Immature natural killer cell (primary cell): ENCODE measurements at regions not wholly inside any gene's neighbourhood (a gene's known extent, or its start where the extent isn't known, plus 50 kb on each side); places are given as distances from the start of the nearest gene placed in this dataset.

Experiments
- DNase-seq, 3 donors: peaks; one replicate each; pipeline ENCODE4 v3.0.0; 2022; ENCODE audit warnings: mixed read lengths in 1 of 3
- H3K27ac Mint-ChIP-seq, 6 donors: one replicate each; pipeline ENCODE4 v1.8.0; 2020; ENCODE audit warnings: mixed read lengths in 6 of 6, mild to moderate bottlenecking in 5 of 6, inconsistent platforms in 4 of 6, moderate library complexity in 3 of 6
- H3K27me3 Mint-ChIP-seq, 3 donors: one replicate each; pipeline ENCODE4 v1.8.0; 2020 to 2021; ENCODE audit warnings: low read depth in 3 of 3, mild to moderate bottlenecking in 3 of 3, mixed read lengths in 3 of 3, moderate library complexity in 3 of 3, inconsistent platforms in 1 of 3
- H3K36me3 Mint-ChIP-seq, 3 donors: one replicate each; pipeline ENCODE4 v1.8.0; 2020; ENCODE audit warnings: mixed read lengths in 3 of 3, inconsistent platforms in 2 of 3, mild to moderate bottlenecking in 2 of 3
- H3K4me1 Mint-ChIP-seq, 2 donors: one replicate each; pipeline ENCODE4 v1.8.0; 2020; ENCODE audit warnings: inconsistent platforms in 2 of 2, mild to moderate bottlenecking in 2 of 2, mixed read lengths in 2 of 2, moderate library complexity in 1 of 2
- H3K4me3 Mint-ChIP-seq, 5 donors: one replicate each; pipeline ENCODE4 v1.8.0; 2020; ENCODE audit warnings: mild to moderate bottlenecking in 5 of 5, mixed read lengths in 5 of 5, inconsistent platforms in 3 of 5, moderate library complexity in 3 of 5
- H3K9me3 Mint-ChIP-seq, 6 donors: one replicate each; pipeline ENCODE4 v1.8.0; 2020; ENCODE audit warnings: mild to moderate bottlenecking in 6 of 6, mixed read lengths in 6 of 6, inconsistent platforms in 4 of 6, moderate library complexity in 3 of 6

DNA sequence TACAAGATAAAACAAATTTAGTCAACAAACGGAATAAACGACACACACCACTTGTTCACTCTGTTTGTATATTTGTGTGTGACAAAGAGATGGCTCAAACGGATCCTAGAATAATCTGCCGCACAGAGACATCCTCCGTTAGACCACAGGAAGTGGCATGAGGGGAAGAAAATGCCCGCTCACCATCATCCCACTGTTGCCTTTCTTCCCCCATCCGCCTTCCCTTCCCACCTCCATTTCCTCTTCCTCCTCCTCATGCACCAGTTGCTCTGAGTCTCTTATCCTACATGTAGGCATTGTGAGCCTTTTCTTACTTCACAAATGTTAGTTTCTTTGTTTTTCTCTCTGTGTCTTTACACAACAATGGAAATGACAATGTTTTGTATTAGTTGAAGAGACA lies 228.5 kb upstream of the SMIM21 start:
- Mint-ChIP-seq H3K27me3 (peaks cover 0 to 5% (median 0%) of the 10 kb centered on the region in 3 donors), H3K9me3 (peaks cover 0 to 15% (median 1%) of the 10 kb centered on the region in 6 donors), H3K27ac (no peak overlapping the region), H3K4me3 (no peak overlapping the region), H3K36me3 (no peaks in the 10 kb centered on the region), H3K4me1 (peaks cover 0 to 6% of the 10 kb centered on the region in 2 donors)
- no peak for DNase-seq

DNA sequence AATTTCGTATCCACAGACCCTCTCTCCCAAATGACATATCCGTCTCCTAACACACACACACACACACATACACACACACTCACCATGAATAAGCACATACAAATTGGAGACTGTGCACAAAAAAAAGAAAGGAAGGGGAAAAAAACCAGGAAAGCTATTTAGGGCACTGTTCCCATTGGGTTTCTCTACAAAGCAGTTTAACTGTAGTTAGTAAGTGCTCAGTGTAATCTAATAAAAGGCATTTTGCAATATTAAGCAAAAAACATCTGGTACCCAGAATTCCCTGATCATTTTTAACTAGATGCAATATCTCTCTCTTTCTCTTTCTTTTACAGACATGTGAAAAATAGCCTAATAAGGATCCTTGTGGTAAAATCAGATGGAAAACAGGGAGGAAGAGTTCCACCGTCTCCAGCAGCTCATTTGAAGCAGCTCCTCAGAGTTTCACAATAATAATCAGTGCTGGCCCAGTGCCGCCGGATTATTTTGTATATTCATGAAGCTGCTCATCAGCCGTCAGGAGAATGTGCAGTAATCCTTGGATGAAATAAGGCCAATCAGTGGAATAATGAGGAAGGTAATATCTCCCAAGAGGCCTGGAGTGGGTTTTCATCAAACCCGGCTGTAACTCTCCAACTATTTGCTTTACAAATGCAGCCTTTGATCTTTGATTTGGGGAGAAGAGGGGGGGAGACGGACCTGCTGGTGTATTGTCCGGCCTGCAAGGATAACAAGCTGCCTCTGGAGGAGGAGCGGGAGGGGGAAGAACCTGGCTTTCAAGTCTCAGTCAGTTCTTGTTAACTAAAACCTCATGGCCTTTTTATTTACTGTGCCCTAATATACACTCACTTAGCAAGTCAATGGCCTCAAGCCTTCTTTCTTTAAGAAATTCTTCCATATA lies 227.6 kb upstream of the SMIM21 start:
- peaks cover 0 to 6% of the 10 kb centered on the region in 2 donors for H3K4me1 Mint-ChIP-seq
- peaks cover 0 to 10% (median 0%) of the 10 kb centered on the region in 6 donors for H3K9me3 Mint-ChIP-seq
- DNase-seq = no peak
- H3K27me3 Mint-ChIP-seq = peaks cover 0 to 5% (median 2%) of the 10 kb centered on the region in 3 donors
- H3K36me3 Mint-ChIP-seq = no peaks in the 10 kb centered on the region
- H3K4me3 Mint-ChIP-seq = no peak overlapping the region
- no peak overlapping the region for H3K27ac Mint-ChIP-seq

DNA sequence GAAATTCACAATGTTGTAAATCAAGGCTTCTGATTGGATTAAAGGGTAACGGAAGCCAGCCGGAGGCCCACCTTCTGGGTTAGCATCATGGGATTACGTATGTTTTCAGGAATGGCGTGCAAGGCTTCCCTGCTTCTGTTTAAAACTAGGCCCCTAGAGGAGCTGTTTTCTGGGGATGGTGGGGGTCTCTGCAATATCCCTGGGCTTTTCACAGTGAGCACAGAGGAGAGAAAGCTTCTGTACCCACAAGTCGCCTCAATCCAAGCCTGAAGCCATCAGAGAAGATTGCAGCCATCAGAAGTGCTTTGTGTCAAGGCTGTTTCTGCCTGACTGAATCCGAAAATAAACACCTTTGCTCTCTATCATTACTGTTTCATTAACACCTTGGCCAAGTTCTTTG lies 226.9 kb upstream of the SMIM21 start:
- no peak for DNase-seq
- Mint-ChIP-seq H3K27me3 (peaks cover 0 to 5% (median 2%) of the 10 kb centered on the region in 3 donors), H3K36me3 (no peaks in the 10 kb centered on the region), H3K9me3 (peaks cover 0 to 10% (median 0%) of the 10 kb centered on the region in 6 donors), H3K27ac (no peak overlapping the region), H3K4me1 (peaks cover 0 to 6% of the 10 kb centered on the region in 2 donors), H3K4me3 (no peak overlapping the region)

DNA sequence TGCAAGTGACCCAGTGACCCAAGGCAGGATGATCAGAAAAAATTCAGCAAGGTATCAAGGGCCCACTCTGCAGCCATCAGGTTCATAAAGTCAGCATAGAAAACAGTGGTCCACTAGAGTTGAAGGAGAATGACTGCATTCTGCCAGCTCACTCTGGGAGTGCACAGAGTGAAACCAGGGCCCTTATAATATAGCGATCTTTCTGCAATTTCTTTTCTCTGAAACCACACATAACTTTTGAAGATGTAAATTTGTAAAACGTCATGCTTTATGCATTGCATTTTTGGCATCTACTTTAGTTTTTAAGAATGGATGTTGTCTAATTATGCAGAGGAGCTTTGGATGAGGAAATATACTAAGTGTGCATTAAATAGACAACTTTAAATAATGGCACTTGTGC lies 225.0 kb upstream of the SMIM21 start:
- Mint-ChIP-seq H3K36me3 (no peaks in the 10 kb centered on the region), H3K4me3 (no peak overlapping the region), H3K27me3 (peaks cover 0 to 3% (median 2%) of the 10 kb centered on the region in 3 donors), H3K9me3 (peaks cover 0 to 4% (median under 1%) of the 10 kb centered on the region in 6 donors), H3K27ac (no peak overlapping the region), H3K4me1 (peaks cover 0 to 6% of the 10 kb centered on the region in 2 donors)
- no peak for DNase-seq

DNA sequence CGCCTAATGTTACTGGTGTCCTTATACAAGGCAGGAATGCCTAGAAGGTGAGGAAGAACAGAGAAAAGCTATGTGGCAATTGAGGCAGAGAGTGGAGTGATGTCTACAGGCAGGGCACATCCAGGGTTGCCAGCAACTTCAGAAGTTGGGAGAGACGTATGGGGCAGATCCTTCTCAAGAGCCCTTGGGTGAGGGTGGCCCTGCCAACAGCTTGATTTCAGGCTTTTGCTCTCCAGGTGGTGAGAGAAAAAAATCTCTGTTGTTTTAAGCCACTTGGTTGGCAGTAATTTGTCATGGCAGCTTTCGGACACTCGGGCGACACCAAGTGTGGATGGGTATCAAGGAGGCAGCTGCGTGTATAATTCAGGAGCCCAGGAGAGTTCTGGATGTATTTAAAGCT lies 217.4 kb upstream of the SMIM21 start:
- no peak for DNase-seq
- H3K4me3 Mint-ChIP-seq = no peak overlapping the region
- H3K4me1 Mint-ChIP-seq = no peaks in the 10 kb centered on the region
- peaks cover 0 to 3% (median 0%) of the 10 kb centered on the region in 6 donors for H3K9me3 Mint-ChIP-seq
- peaks cover 0 to 4% (median 1%) of the 10 kb centered on the region in 3 donors for H3K27me3 Mint-ChIP-seq
- no peaks in the 10 kb centered on the region for H3K36me3 Mint-ChIP-seq
- no peak overlapping the region for H3K27ac Mint-ChIP-seq

DNA sequence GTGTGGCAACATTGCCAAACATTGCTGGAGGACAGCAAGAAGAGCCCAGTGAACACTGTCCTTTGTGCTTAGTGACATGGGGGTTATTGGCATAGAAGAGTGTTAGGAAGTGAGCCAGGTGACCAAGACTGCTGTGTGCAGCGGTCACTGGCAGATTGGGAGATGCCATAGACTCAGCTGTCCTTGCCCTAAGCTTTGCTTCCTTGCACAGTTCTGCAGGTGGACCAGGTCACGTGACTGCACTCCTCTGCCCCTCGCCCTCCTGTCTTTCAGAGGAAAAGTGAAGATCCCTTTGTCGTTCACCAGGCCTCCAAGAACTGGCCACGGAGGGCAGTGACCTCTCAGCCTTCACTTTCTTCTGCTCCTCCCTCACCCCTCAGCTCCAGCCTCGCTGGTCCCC lies 215.6 kb upstream of the SMIM21 start:
- Mint-ChIP-seq H3K9me3 (peaks cover 0 to 3% (median 0%) of the 10 kb centered on the region in 6 donors), H3K36me3 (no peaks in the 10 kb centered on the region), H3K27me3 (peaks cover 1 to 4% (median 2%) of the 10 kb centered on the region in 3 donors), H3K4me3 (no peak overlapping the region), H3K27ac (no peak overlapping the region), H3K4me1 (no peaks in the 10 kb centered on the region)
- DNase-seq = no peak

DNA sequence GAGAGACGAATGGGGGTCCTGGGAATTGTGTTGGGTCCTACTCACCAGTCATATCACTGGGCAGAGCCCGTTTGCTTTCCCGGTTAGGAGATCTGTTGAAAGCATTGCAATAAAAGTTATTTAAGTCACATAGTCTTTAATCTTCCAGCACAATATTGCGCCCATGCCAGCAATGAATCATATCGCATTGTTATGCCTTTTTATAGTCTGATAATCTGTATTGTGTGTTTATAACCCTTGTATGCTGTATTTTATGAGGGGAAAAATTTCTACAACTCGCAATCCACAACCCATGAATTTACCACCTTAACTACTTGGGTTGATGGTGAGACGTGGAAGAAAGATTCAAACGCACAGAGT lies 211.9 kb upstream of the SMIM21 start:
- peaks cover 1 to 5% (median 4%) of the 10 kb centered on the region in 3 donors for H3K27me3 Mint-ChIP-seq
- H3K9me3 Mint-ChIP-seq = peaks cover 0 to 1% (median 0%) of the 10 kb centered on the region in 6 donors
- no peaks in the 10 kb centered on the region for H3K36me3 Mint-ChIP-seq
- H3K4me1 Mint-ChIP-seq = no peaks in the 10 kb centered on the region
- H3K27ac Mint-ChIP-seq = no peak overlapping the region
- DNase-seq = no peak
- H3K4me3 Mint-ChIP-seq = no peak overlapping the region

DNA sequence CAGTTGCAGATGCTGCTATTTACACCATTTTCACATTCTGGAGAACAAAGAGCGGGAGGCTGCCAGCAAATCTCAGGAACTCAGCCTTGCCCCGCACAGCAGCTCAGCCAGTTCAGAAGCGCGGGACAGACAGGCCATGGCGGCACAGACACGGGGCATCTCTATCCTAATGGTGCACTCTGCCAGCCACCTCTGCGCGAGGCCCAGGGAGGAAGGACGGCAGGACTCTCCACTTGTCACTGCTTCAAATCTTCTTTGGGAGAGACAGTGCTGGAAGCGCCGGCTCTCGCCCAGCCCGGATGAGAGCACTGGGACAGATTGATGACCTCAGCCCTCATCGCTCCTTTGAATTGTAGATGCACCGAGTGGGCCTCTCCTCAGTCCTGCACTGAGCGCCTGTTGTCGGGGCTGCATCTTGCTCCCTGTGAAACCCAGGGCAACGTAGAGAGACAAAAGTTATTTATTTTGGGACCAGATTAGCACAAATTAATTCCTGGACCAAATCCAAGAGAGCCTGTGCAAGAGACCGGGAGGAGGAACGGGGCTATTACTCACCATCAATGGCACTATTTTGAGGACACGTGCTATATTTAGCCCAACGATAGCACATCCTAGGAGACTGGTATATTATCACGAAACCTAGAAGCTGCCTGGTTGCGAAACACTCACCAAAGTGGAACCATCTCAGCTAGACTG lies 211.4 kb upstream of the SMIM21 start:
- no peak for DNase-seq
- Mint-ChIP-seq H3K9me3 (peaks cover 0 to 1% (median 0%) of the 10 kb centered on the region in 6 donors), H3K27ac (no peak overlapping the region), H3K36me3 (no peaks in the 10 kb centered on the region), H3K27me3 (peaks cover 3 to 9% (median 4%) of the 10 kb centered on the region in 3 donors), H3K4me1 (no peaks in the 10 kb centered on the region), H3K4me3 (no peak overlapping the region)

DNA sequence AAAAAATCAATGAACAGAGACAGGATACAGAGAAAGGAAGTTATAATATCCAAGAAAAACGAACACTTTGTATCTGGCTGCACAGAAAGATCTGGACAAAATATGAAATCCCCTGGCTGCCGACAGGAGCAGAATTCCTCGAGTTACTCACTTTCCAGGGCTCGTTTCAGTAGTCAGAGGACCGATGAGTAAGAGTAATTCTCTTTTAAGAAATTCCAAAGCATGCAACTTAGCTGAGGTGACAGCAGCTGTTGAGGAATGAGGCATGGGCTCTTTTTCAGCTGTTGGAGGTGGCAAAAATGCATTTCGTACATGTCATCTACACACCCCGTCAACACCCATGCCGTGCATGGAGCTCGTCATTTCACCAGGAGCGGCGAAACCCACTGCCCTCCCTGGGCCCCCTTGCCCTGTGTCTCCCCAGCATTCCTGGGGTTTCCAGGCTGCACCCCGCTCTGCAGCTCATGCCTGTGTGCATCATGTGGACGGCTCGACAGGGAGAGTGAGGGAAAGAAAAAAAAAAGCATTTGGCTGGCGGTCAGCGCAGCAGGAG lies 210.8 kb upstream of the SMIM21 start:
- Mint-ChIP-seq H3K4me3 (no peak overlapping the region), H3K27ac (no peak overlapping the region), H3K36me3 (no peaks in the 10 kb centered on the region), H3K27me3 (peaks cover 4 to 10% (median 6%) of the 10 kb centered on the region in 3 donors), H3K4me1 (no peaks in the 10 kb centered on the region), H3K9me3 (peaks cover 0 to 4% (median 0%) of the 10 kb centered on the region in 6 donors)
- no peak for DNase-seq

DNA sequence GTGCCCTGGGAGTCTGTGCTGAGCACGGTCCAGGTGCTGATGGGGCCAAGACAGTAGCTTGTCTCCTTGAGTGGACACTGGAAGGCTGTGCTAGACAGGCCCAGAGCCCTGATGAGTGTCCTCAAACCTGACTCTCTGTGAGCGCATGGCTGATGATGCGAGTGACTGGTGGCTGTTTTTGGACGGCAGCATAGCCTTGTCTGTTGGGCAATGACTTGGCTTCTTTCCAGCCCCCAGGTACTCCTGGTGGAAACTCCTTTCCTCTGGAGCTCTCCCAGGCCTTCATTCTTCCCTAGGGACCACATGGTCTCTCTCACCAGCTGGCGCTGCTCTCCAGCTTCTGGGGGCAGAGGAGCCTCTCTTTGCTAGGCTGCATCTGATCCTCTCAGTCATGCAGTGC lies 207.6 kb upstream of the SMIM21 start:
- Mint-ChIP-seq H3K4me3 (no peak overlapping the region), H3K27ac (no peak overlapping the region), H3K9me3 (peaks cover 0 to 7% (median 0%) of the 10 kb centered on the region in 6 donors), H3K4me1 (no peaks in the 10 kb centered on the region), H3K36me3 (no peaks in the 10 kb centered on the region), H3K27me3 (peaks cover 2 to 10% (median 6%) of the 10 kb centered on the region in 3 donors)
- no peak for DNase-seq

DNA sequence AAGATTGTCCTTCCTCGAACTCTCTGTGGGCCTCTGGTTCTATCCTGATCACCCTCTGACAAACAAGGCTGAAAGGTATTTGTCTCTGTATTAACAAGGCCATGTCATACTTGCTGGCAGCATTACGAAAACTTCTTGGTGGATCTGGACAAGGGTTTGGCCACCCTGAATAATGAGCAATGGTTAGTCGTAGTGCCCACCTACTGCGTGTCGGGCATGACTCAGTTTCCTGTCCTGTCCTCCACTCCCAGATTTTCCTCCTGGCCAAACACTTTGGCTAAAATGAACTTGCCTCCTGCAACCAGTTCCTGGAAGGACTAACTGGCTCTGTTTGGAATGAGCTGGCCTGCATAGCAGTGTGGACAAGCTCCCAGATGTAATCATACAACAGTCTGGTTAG lies 198.5 kb upstream of the SMIM21 start:
- no peaks in the 10 kb centered on the region for H3K36me3 Mint-ChIP-seq
- H3K27me3 Mint-ChIP-seq = peaks cover 0 to 4% (median 2%) of the 10 kb centered on the region in 3 donors
- H3K27ac Mint-ChIP-seq = no peak overlapping the region
- no peak overlapping the region for H3K4me3 Mint-ChIP-seq
- H3K4me1 Mint-ChIP-seq = no peaks in the 10 kb centered on the region
- H3K9me3 Mint-ChIP-seq = no peaks in the 10 kb centered on the region
- no peak for DNase-seq

DNA sequence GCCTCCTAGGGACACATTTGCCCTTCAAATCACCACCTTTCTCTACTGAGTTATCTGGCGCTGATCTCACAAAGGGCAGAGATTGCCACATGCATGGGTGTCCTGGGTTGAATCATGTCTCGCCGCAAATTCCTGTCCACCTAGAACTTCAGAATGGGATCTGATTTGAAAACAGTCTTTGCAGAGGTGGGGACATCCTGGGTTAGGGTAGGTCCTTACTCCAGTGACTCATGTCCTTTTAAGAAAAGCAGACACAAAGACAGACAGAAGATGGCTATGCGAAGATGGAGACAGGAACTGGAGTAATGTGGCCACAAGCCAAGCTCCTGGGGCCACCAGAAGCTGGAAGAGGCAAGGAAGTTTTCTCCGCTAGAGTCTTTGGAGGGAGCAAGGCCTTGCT lies 197.4 kb upstream of the SMIM21 start:
- H3K27me3 Mint-ChIP-seq = peaks cover 0 to 4% (median 2%) of the 10 kb centered on the region in 3 donors
- no peaks in the 10 kb centered on the region for H3K4me1 Mint-ChIP-seq
- H3K27ac Mint-ChIP-seq = no peak overlapping the region
- H3K36me3 Mint-ChIP-seq = no peaks in the 10 kb centered on the region
- peaks cover 0 to 2% (median 0%) of the 10 kb centered on the region in 6 donors for H3K9me3 Mint-ChIP-seq
- DNase-seq = no peak
- no peak overlapping the region for H3K4me3 Mint-ChIP-seq

DNA sequence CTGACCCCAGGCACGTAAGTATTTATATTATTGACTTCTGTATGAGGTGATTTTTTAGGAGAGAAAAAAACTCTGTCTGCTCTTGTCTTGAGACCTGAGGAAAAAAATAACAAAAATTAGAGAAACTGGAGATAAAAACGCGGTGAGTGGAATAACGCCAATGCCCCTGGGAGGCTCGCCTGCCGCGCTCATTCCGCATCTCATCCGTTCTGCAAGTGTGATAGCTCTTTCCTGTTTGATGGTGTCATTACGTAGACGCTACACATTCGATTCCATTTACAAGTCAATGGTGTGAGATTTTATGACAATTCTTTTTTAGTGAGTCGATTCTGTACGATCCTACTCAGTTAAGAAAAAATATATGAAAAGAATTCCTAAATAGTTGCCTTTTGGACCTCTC lies 194.3 kb upstream of the SMIM21 start:
- peaks cover 0 to 4% (median 0%) of the 10 kb centered on the region in 3 donors for H3K27me3 Mint-ChIP-seq
- H3K9me3 Mint-ChIP-seq = peaks cover 0 to 2% (median 0%) of the 10 kb centered on the region in 6 donors
- H3K36me3 Mint-ChIP-seq = no peaks in the 10 kb centered on the region
- no peaks in the 10 kb centered on the region for H3K4me1 Mint-ChIP-seq
- DNase-seq = no peak
- H3K27ac Mint-ChIP-seq = no peak overlapping the region
- H3K4me3 Mint-ChIP-seq = no peak overlapping the region

DNA sequence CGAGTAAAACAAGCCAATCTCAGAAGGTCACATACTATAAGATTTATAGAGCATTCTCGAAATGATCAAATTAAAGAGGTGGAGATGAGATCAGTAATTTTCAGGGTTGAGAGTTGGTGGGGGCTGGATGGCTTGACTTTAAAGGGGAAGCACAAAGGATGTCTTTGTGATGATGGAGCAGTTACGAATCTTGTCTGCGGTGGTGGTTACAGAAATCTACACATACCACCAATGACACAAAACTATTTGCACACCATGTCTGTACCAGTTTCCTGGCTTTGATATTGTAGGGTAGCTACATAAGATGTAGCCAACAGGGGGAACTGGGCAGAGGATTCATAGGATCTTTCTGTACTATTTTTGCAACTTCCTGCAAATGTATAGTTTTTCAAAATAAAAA lies 190.6 kb upstream of the SMIM21 start:
- Mint-ChIP-seq H3K36me3 (peaks cover 0 to 3% (median 0%) of the 10 kb centered on the region in 3 donors), H3K27ac (no peak overlapping the region), H3K9me3 (peaks cover 0 to 5% (median under 1%) of the 10 kb centered on the region in 6 donors), H3K4me1 (no peaks in the 10 kb centered on the region), H3K27me3 (peaks cover 0 to 5% (median 2%) of the 10 kb centered on the region in 3 donors), H3K4me3 (no peak overlapping the region)
- no peak for DNase-seq
